Thyroid gland (tissue), 4 donors: ENCODE measurements at regions not wholly inside any gene's neighbourhood (a gene's known extent, or its start where the extent isn't known, plus 50 kb on each side); places are given as distances from the start of the nearest gene placed in this dataset.

Experiments
- POLR2A ChIP-seq, 2 donors: fragments of 450-650 bp; IDR thresholded peaks; one replicate each; pipeline ENCODE4 v1.6.1; 2017; ENCODE audit warnings: antibody characterized with exemption in 2 of 2, mild to moderate bottlenecking in 2 of 2, moderate library complexity in 1 of 2
- TF ChIP-seq, protein P1 (sequence below), 6 experiments: fragments of 200-600 bp in 3 of 6; fragments of 450-650 bp in 3 of 6; sonication (generic) in 3 of 6; IDR thresholded peaks; one replicate each; pipeline ENCODE4 v1.5.1; 2016 to 2019; ENCODE audit warnings: antibody characterized with exemption in 6 of 6, mild to moderate bottlenecking in 2 of 6, inconsistent platforms in 1 of 6, moderate library complexity in 1 of 6

DNA sequence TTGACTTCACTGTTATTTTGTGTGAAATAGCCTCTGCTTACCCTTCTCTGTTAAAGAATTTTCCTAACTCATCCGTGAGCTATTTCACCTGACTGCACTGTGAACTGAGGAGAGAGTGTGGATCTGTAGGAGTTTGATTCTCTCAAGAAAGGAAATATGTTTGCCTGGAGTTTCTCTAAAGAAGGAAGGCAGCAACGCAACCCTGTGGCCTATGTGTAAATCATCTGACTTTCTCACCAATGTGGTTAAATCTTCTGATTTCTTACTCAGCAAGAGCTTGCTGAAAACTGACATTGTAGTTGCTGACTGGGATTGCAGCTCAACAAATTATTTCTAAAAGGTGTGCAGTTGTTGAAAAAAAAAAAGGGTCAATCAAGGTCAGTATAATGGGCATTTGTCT is 153.9 kb upstream of the PELI1 start:
- TF ChIP-seq, protein P1, sequence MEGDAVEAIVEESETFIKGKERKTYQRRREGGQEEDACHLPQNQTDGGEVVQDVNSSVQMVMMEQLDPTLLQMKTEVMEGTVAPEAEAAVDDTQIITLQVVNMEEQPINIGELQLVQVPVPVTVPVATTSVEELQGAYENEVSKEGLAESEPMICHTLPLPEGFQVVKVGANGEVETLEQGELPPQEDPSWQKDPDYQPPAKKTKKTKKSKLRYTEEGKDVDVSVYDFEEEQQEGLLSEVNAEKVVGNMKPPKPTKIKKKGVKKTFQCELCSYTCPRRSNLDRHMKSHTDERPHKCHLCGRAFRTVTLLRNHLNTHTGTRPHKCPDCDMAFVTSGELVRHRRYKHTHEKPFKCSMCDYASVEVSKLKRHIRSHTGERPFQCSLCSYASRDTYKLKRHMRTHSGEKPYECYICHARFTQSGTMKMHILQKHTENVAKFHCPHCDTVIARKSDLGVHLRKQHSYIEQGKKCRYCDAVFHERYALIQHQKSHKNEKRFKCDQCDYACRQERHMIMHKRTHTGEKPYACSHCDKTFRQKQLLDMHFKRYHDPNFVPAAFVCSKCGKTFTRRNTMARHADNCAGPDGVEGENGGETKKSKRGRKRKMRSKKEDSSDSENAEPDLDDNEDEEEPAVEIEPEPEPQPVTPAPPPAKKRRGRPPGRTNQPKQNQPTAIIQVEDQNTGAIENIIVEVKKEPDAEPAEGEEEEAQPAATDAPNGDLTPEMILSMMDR (IDR thresholded peaks at IDR 0.05): no peak
- TF ChIP-seq POLR2A (IDR thresholded peaks at IDR 0.05): no peak
